GM19025 (cell line): ENCODE measurements at regions not wholly inside any gene's neighbourhood (a gene's known extent, or its start where the extent isn't known, plus 50 kb on each side); places are given as distances from the start of the nearest gene placed in this dataset.

Experiments
- ATAC-seq: cut with Tn5 transposase; IDR thresholded peaks from one replicate; pipeline ENCODE4 v1.9.1; 2021; ENCODE audit warnings: mild to moderate bottlenecking, low read depth, moderate library complexity; ENCODE audit not compliant: unreplicated experiment

GRCh38 chr5:5551499-5551898, 129.0 kb downstream of the ICE1 start:
- no peak for ATAC-seq

GRCh38 chr5:5546408-5546807, 123.9 kb downstream of the ICE1 start:
- ATAC-seq = no peak

- ATAC-seq = no peak
Observed at GRCh38 chr5:5544094-5544663, 121.7 kb downstream of the ICE1 start.

GRCh38 chr5:5542654-5543053, 120.2 kb downstream of the ICE1 start:
- ATAC-seq = no peak

- ATAC-seq = no peak
Observed at GRCh38 chr5:5540065-5540464, 117.6 kb downstream of the ICE1 start.
